HEK293 (cell line): ENCODE measurements at regions not wholly inside any gene's neighbourhood (a gene's known extent, or its start where the extent isn't known, plus 50 kb on each side); places are given as distances from the start of the nearest gene placed in this dataset.

Source experiments
- CTCF ChIA-PET: fragments of 350-600 bp; formaldehyde crosslinking; extraction: SDS; loops from one replicate; lab custom pipeline; 2021; ENCODE audit warnings: antibody characterized with exemption; lab: Yijun Ruan, JAX
- POLR2A ChIA-PET: fragments of 300-600 bp; formaldehyde crosslinking; extraction: SDS; loops from one replicate; lab custom pipeline; 2020; ENCODE audit warnings: antibody characterized with exemption, inconsistent platforms; lab: Yijun Ruan, JAX
- H3K27ac ChIP-seq: fragments of 200-500 bp; sonication (Bioruptor generic); 2 replicates; pipeline ENCODE4 v1.5.1; 2014; ENCODE audit warnings: low read depth, low read length, control low read depth, inconsistent platforms; ENCODE audit errors: extremely low read depth
- H3K36me3 ChIP-seq, 2 experiments: fragments of 200-500 bp in 1 of 2; sonication (Bioruptor generic) in 1 of 2; 1 replicate in 1 of 2; 2 replicates in 1 of 2; pipeline ENCODE4 v1.5.1; 2014 to 2017; ENCODE audit warnings: inconsistent platforms in 2 of 2, low read length in 2 of 2; ENCODE audit not compliant: control insufficient read depth in 2 of 2, insufficient read depth in 1 of 2
- H3K4me1 ChIP-seq: fragments of 200-500 bp; sonication (Bioruptor generic); 2 replicates; pipeline ENCODE4 v1.5.1; 2014; ENCODE audit warnings: mild to moderate bottlenecking, low read length, inconsistent platforms; ENCODE audit not compliant: control insufficient read depth, insufficient read depth
- H3K4me3 ChIP-seq: 2 replicates; pipeline ENCODE4 v1.5.1; 2011; ENCODE audit warnings: low read depth, mild to moderate bottlenecking, control low read depth, low read length, moderate library complexity
- H3K9me3 ChIP-seq: fragments of 200-500 bp; sonication (Bioruptor generic); 2 replicates; pipeline ENCODE4 v1.5.1; 2014; ENCODE audit warnings: low read depth, low read length, inconsistent platforms; ENCODE audit not compliant: control insufficient read depth, insufficient read depth
- BCL11B ChIP-seq: fragments of 450-650 bp; formaldehyde crosslinking; IDR thresholded peaks from 2 replicates; pipeline ENCODE4 v1.5.1; 2016; ENCODE audit warnings: low read depth, missing biosample characterization, missing genetic modification characterization
- FEZF1 ChIP-seq: fragments of 450-650 bp; formaldehyde crosslinking; IDR thresholded peaks from 2 replicates; pipeline ENCODE4 v1.5.1; 2016; ENCODE audit warnings: missing biosample characterization, missing genetic modification characterization
- KLF8 ChIP-seq: fragments of 450-650 bp; formaldehyde crosslinking; IDR thresholded peaks from 2 replicates; pipeline ENCODE4 v1.5.1; 2016; ENCODE audit warnings: missing biosample characterization, missing genetic modification characterization
- KLF9 ChIP-seq: fragments of 450-650 bp; formaldehyde crosslinking; IDR thresholded peaks from 2 replicates; pipeline ENCODE4 v1.5.1; 2016; ENCODE audit warnings: missing biosample characterization, missing genetic modification characterization, low read depth
- PRDM1 ChIP-seq: fragments of 450-650 bp; formaldehyde crosslinking; IDR thresholded peaks from 2 replicates; pipeline ENCODE4; 2016; ENCODE audit warnings: missing biosample characterization, missing genetic modification characterization
- PRDM6 ChIP-seq: fragments of 450-650 bp; formaldehyde crosslinking; IDR thresholded peaks from 2 replicates; pipeline ENCODE4 v1.5.1; 2017; ENCODE audit warnings: missing biosample characterization, missing genetic modification characterization
- SP3 ChIP-seq: fragments of 450-650 bp; formaldehyde crosslinking; IDR thresholded peaks from 2 replicates; pipeline ENCODE4 v1.5.1; 2016; ENCODE audit warnings: missing biosample characterization, missing genetic modification characterization
- ZBTB26 ChIP-seq: fragments of 450-650 bp; formaldehyde crosslinking; optimal IDR thresholded peaks from 2 replicates; pipeline ENCODE3; 2016; ENCODE audit warnings: missing biosample characterization, mild to moderate bottlenecking, missing genetic modification characterization
- ZNF157 ChIP-seq: fragments of 450-650 bp; formaldehyde crosslinking; IDR thresholded peaks from 2 replicates; pipeline ENCODE4 v1.5.1; 2016; ENCODE audit warnings: missing biosample characterization, missing genetic modification characterization
- ZNF202 ChIP-seq: fragments of 450-650 bp; formaldehyde crosslinking; IDR thresholded peaks from 2 replicates; pipeline ENCODE4 v1.5.1; 2016; ENCODE audit warnings: missing biosample characterization, missing genetic modification characterization, borderline replicate concordance
- ZNF211 ChIP-seq: fragments of 450-650 bp; formaldehyde crosslinking; IDR thresholded peaks from 2 replicates; pipeline ENCODE4 v1.5.1; 2016; ENCODE audit warnings: low read depth, missing biosample characterization, missing genetic modification characterization
- ZNF239 ChIP-seq: fragments of 450-650 bp; formaldehyde crosslinking; IDR thresholded peaks from 2 replicates; pipeline ENCODE4 v1.5.1; 2016; ENCODE audit warnings: missing biosample characterization, missing genetic modification characterization
- ZNF24 ChIP-seq: fragments of 450-650 bp; formaldehyde crosslinking; IDR thresholded peaks from 2 replicates; pipeline ENCODE4 v1.5.1; 2016; ENCODE audit warnings: missing biosample characterization, missing genetic modification characterization
- ZNF335 ChIP-seq: fragments of 450-650 bp; formaldehyde crosslinking; conservative IDR thresholded peaks from 2 replicates; pipeline ENCODE4 v1.5.1; 2016; ENCODE audit warnings: missing biosample characterization, missing genetic modification characterization
- ZNF362 ChIP-seq: fragments of 450-650 bp; formaldehyde crosslinking; IDR thresholded peaks from 2 replicates; pipeline ENCODE4 v1.5.1; 2016; ENCODE audit warnings: missing biosample characterization, missing genetic modification characterization
- ZNF37A ChIP-seq: fragments of 450-650 bp; IDR thresholded peaks from 2 replicates; pipeline ENCODE4 v1.5.1; 2018; ENCODE audit warnings: missing biosample characterization, missing genetic modification characterization
- ZNF510 ChIP-seq: fragments of 450-650 bp; formaldehyde crosslinking; IDR thresholded peaks from 2 replicates; pipeline ENCODE4 v1.5.1; 2018; ENCODE audit warnings: mild to moderate bottlenecking, missing genetic modification characterization, missing biosample characterization; ENCODE audit not compliant: insufficient replicate concordance
- ZNF521 ChIP-seq: fragments of 450-650 bp; formaldehyde crosslinking; IDR thresholded peaks from 2 replicates; pipeline ENCODE4 v1.5.1; 2017; ENCODE audit warnings: missing biosample characterization, mild to moderate bottlenecking, missing genetic modification characterization
- ZNF571 ChIP-seq: fragments of 450-650 bp; formaldehyde crosslinking; IDR thresholded peaks from 2 replicates; pipeline ENCODE4 v1.5.0; 2017; ENCODE audit warnings: missing biosample characterization, missing genetic modification characterization
- ZNF600 ChIP-seq: fragments of 450-650 bp; formaldehyde crosslinking; IDR thresholded peaks from 2 replicates; pipeline ENCODE4 v1.5.1; 2016; ENCODE audit warnings: missing biosample characterization, missing genetic modification characterization
- ZNF747 ChIP-seq: fragments of 450-650 bp; formaldehyde crosslinking; IDR thresholded peaks from 2 replicates; pipeline ENCODE4 v1.5.1; 2016; ENCODE audit warnings: missing biosample characterization, missing genetic modification characterization
- ZNF791 ChIP-seq: fragments of 450-650 bp; formaldehyde crosslinking; IDR thresholded peaks from 2 replicates; pipeline ENCODE4 v1.5.1; 2016; ENCODE audit warnings: missing biosample characterization, missing genetic modification characterization
- ZNF830 ChIP-seq: fragments of 450-650 bp; IDR thresholded peaks from 2 replicates; pipeline ENCODE4 v1.5.0; 2018; ENCODE audit warnings: missing biosample characterization, missing genetic modification characterization, low read depth, mild to moderate bottlenecking, moderate library complexity
- ZSCAN18 ChIP-seq: fragments of 450-650 bp; formaldehyde crosslinking; IDR thresholded peaks from 2 replicates; pipeline ENCODE4 v1.5.1; 2016; ENCODE audit warnings: missing biosample characterization, missing genetic modification characterization

GRCh38 chr12:9391815-9392214 is 183.6 kb upstream of the PZP start:
- ChIA-PET POLR2A (no interaction called here), CTCF (interaction anchor here (0.7 to 1.2 kb wide), 2 partner anchors 14 to 62 kb away, joined by 3 read pairs; no protein-coding TSS in a partner anchor)
- H3K4me1 ChIP-seq, result no peaks in the 10 kb centered on the region
- no peaks in the 10 kb centered on the region for H3K36me3 ChIP-seq
- H3K4me3 ChIP-seq, result no peak overlapping the region
- H3K9me3 ChIP-seq, result no peaks in the 10 kb centered on the region
- TF ChIP-seq ZBTB26 (tag by site-specific recombination) (no peak), ZNF335 (tag by site-specific recombination) (no peak), ZNF211 (no peak), ZSCAN18 (tag by site-specific recombination) (no peak), ZNF202 (tag by site-specific recombination) (no peak), ZNF600 (no peak), PRDM6 (tag by site-specific recombination) (no peak), ZNF157 (tag by site-specific recombination) (no peak), FEZF1 (tag by site-specific recombination) (no peak)
- H3K27ac ChIP-seq, result no peak overlapping the region

- Histone ChIP-seq H3K9me3 (no peaks in the 10 kb centered on the region), H3K36me3 (no peaks in the 10 kb centered on the region), H3K4me1 (no peaks in the 10 kb centered on the region), H3K27ac (no peak overlapping the region), H3K4me3 (no peak overlapping the region)
- CTCF ChIA-PET, result interaction anchor here (1.2 kb wide), 1 partner anchor 13 kb away, joined by 3 read pairs; no protein-coding TSS in a partner anchor
- POLR2A ChIA-PET, result no interaction called here
- TF ChIP-seq ZNF510 (tag by site-specific recombination) (no peak), ZNF571 (tag by site-specific recombination) (no peak), ZNF362 (tag by site-specific recombination) (no peak), ZNF37A (tag by site-specific recombination) (no peak), ZNF239 (tag by site-specific recombination) (no peak), KLF9 (tag by site-specific recombination) (no peak), ZNF24 (tag by site-specific recombination) (no peak), ZNF791 (no peak), BCL11B (tag by site-specific recombination) (no peak), ZNF747 (tag by site-specific recombination) (no peak), PRDM1 (tag by site-specific recombination) (no peak), ZNF521 (tag by site-specific recombination) (no peak), SP3 (tag by site-specific recombination) (no peak), ZNF830 (tag by site-specific recombination) (no peak), KLF8 (no peak)
Observed at GRCh38 chr12:9390761-9391160, 182.6 kb upstream of the PZP start.
